Neuronal stem cell (in vitro differentiated cells): ENCODE measurements at regions not wholly inside any gene's neighbourhood (a gene's known extent, or its start where the extent isn't known, plus 50 kb on each side); places are given as distances from the start of the nearest gene placed in this dataset.

Experiments
- DNase-seq: peaks from one replicate; pipeline ENCODE4 v3.0.0-alpha.2; 2013; ENCODE audit warnings: low spot score
- H2AFZ ChIP-seq: one replicate; pipeline ENCODE4 v1.6.1; 2013; ENCODE audit warnings: mild to moderate bottlenecking, low read length, inconsistent platforms
- H2AK5ac ChIP-seq: 2 replicates; pipeline ENCODE4 v1.6.1; 2013; ENCODE audit warnings: low read depth, mild to moderate bottlenecking, inconsistent platforms, low read length, moderate library complexity, mixed read lengths
- H2BK120ac ChIP-seq: 2 replicates; pipeline ENCODE4 v1.6.1; 2013; ENCODE audit warnings: low read depth, mild to moderate bottlenecking, inconsistent platforms, low read length, moderate library complexity, mixed read lengths
- H2BK12ac ChIP-seq: one replicate; pipeline ENCODE4 v1.6.1; 2013; ENCODE audit warnings: low read length, inconsistent platforms
- H2BK15ac ChIP-seq: 2 replicates; pipeline ENCODE4 v1.6.1; 2013; ENCODE audit warnings: mild to moderate bottlenecking, low read length, inconsistent platforms, mixed read lengths
- H2BK5ac ChIP-seq: one replicate; pipeline ENCODE4 v1.6.1; 2013; ENCODE audit warnings: inconsistent platforms, mild to moderate bottlenecking, low read length, moderate library complexity
- H3K14ac ChIP-seq: one replicate; pipeline ENCODE4 v1.6.1; 2013; ENCODE audit warnings: low read length, inconsistent platforms
- H3K18ac ChIP-seq: 2 replicates; pipeline ENCODE4 v1.6.1; 2013; ENCODE audit warnings: low read length, inconsistent platforms
- H3K23ac ChIP-seq: 2 replicates; pipeline ENCODE4 v1.6.1; 2013; ENCODE audit warnings: low read depth, mild to moderate bottlenecking, mixed read lengths, low read length, inconsistent platforms; ENCODE audit not compliant: poor library complexity
- H3K27ac ChIP-seq: replicated peaks from 3 replicates; pipeline ENCODE4 v1.5.1; 2013; ENCODE audit warnings: low read length, inconsistent platforms
- H3K27me3 ChIP-seq, 3 experiments: 2 replicates each; pipeline ENCODE4 v1.6.1; 2013; ENCODE audit warnings: low read length in 3 of 3, mild to moderate bottlenecking in 2 of 3, inconsistent platforms in 1 of 3, low read depth in 1 of 3, mixed read lengths in 1 of 3, moderate library complexity in 1 of 3; ENCODE audit not compliant: control insufficient read depth in 3 of 3, insufficient read depth in 3 of 3
- H3K36me3 ChIP-seq, 2 donors: replicated peaks in 1 of 2; 2 replicates each; pipeline ENCODE4 v1.6.1; 2013; ENCODE audit warnings: low read length in 2 of 2; ENCODE audit not compliant: control insufficient read depth in 2 of 2, insufficient read depth in 2 of 2
- H3K4ac ChIP-seq: 2 replicates; pipeline ENCODE4 v1.6.1; 2013; ENCODE audit warnings: inconsistent platforms, mild to moderate bottlenecking, low read length, moderate library complexity
- H3K4me1 ChIP-seq, 2 donors: 1 replicate in 1 of 2; 2 replicates in 1 of 2; pipeline ENCODE4 v1.6.1; 2013; ENCODE audit warnings: low read length in 2 of 2, low read depth in 1 of 2; ENCODE audit not compliant: control insufficient read depth in 2 of 2, insufficient read depth in 1 of 2
- H3K4me2 ChIP-seq: one replicate; pipeline ENCODE4 v1.6.1; 2013; ENCODE audit warnings: mild to moderate bottlenecking, low read length, inconsistent platforms; ENCODE audit not compliant: insufficient read depth, poor library complexity, severe bottlenecking
- H3K4me3 ChIP-seq, 2 donors: 2 replicates each; pipeline ENCODE4 v1.5.1; 2013; ENCODE audit warnings: low read length in 2 of 2, mild to moderate bottlenecking in 2 of 2, inconsistent platforms in 1 of 2, moderate library complexity in 1 of 2
- H3K79me1 ChIP-seq: one replicate; pipeline ENCODE4 v1.6.1; 2013; ENCODE audit warnings: low read depth, mild to moderate bottlenecking, inconsistent platforms, low read length, moderate library complexity
- H3K9ac ChIP-seq: one replicate; pipeline ENCODE4 v1.6.1; 2013; ENCODE audit warnings: mild to moderate bottlenecking, low read depth, low read length, inconsistent platforms; ENCODE audit not compliant: poor library complexity
- H3K9me3 ChIP-seq, 2 donors: replicated peaks in 1 of 2; 2 replicates each; pipeline versions ENCODE3 to v1.6.1; 2013; ENCODE audit warnings: low read length in 2 of 2, mild to moderate bottlenecking in 2 of 2, inconsistent platforms in 1 of 2, low read depth in 1 of 2, mixed read lengths in 1 of 2, moderate library complexity in 1 of 2; ENCODE audit not compliant: control insufficient read depth in 2 of 2, insufficient read depth in 1 of 2
- H4K8ac ChIP-seq: one replicate; pipeline ENCODE4 v1.6.1; 2013; ENCODE audit warnings: low read depth, mild to moderate bottlenecking, inconsistent platforms, low read length, moderate library complexity
- H4K91ac ChIP-seq: one replicate; pipeline ENCODE4 v1.6.1; 2013; ENCODE audit warnings: low read length, low read depth, mild to moderate bottlenecking, inconsistent platforms; ENCODE audit not compliant: poor library complexity
- WGBS, 2 donors: extraction: QIAGEN DNeasy Blood & Tissue Kit; methylation state at CpG; one replicate each; pipeline ENCODE4 v1.1.7; 2013; ENCODE audit warnings: missing lambda C conversion rate in 2 of 2, mixed read lengths in 1 of 2; ENCODE audit not compliant: insufficient read length in 2 of 2, insufficient replicate concordance in 1 of 2; ENCODE audit errors: extremely low coverage in 2 of 2; 5-methylcytosine and 5-hydroxymethylcytosine counted together

- no CpG with 5 or more reads among the region's 3 CpGs for WGBS, 2 donors
- Histone ChIP-seq H3K18ac (no peak overlapping the region), H3K4me3 (no peak overlapping the region), H2AFZ (no peak overlapping the region), H2BK5ac (no peak overlapping the region), H2BK15ac (no peak overlapping the region), H3K9me3 (no peaks in the 10 kb centered on the region), H3K36me3 (no peaks in the 10 kb centered on the region), H3K23ac (no peak overlapping the region), H2BK12ac (no peak overlapping the region), H3K27me3 (no peaks in the 10 kb centered on the region), H3K9ac (no peak overlapping the region), H4K91ac (no peak overlapping the region), H3K4me1 (no peaks in the 10 kb centered on the region), H2AK5ac (no peak overlapping the region), H2BK120ac (no peak overlapping the region), H4K8ac (no peak overlapping the region), H3K14ac (no peak overlapping the region), H3K4ac (no peak overlapping the region), H3K4me2 (no peak overlapping the region), H3K27ac (no peak overlapping the region), H3K79me1 (no peaks in the 10 kb centered on the region)
- DNase-seq, result no peak
Observed at GRCh38 chr9:75532233-75533050, 358.0 kb upstream of the PCSK5 start.

- Histone ChIP-seq H2AK5ac (no peak overlapping the region), H3K27me3 (no peaks in the 10 kb centered on the region), H3K27ac (no peak overlapping the region), H2BK5ac (no peak overlapping the region), H4K91ac (no peak overlapping the region), H4K8ac (no peak overlapping the region), H3K18ac (no peak overlapping the region), H3K79me1 (no peaks in the 10 kb centered on the region), H2BK12ac (no peak overlapping the region), H3K9me3 (no peaks in the 10 kb centered on the region), H3K9ac (no peak overlapping the region), H3K14ac (no peak overlapping the region), H3K4ac (no peak overlapping the region), H2AFZ (no peak overlapping the region), H3K36me3 (no peaks in the 10 kb centered on the region), H3K4me1 (no peaks in the 10 kb centered on the region), H3K23ac (no peak overlapping the region), H3K4me2 (no peak overlapping the region), H2BK120ac (no peak overlapping the region), H2BK15ac (no peak overlapping the region), H3K4me3 (no peak overlapping the region)
- no peak for DNase-seq
- no CpG with 5 or more reads among the region's 1 CpG for WGBS, 2 donors
Observed at GRCh38 chr9:75539523-75539922, 350.9 kb upstream of the PCSK5 start.

GRCh38 chr9:75540185-75540584, 350.3 kb upstream of the PCSK5 start:
- no peak overlapping the region for H3K27ac ChIP-seq
- no peaks in the 10 kb centered on the region for H3K4me1 ChIP-seq
- no peak overlapping the region for H2BK120ac ChIP-seq
- no peaks in the 10 kb centered on the region for H3K79me1 ChIP-seq
- H3K9ac ChIP-seq, result no peak overlapping the region
- H3K14ac ChIP-seq, result no peak overlapping the region
- H3K36me3 ChIP-seq, result no peaks in the 10 kb centered on the region
- no peaks in the 10 kb centered on the region for H3K27me3 ChIP-seq
- no peak overlapping the region for H3K4me3 ChIP-seq
- H4K91ac ChIP-seq, result no peak overlapping the region
- no peak overlapping the region for H3K4me2 ChIP-seq
- no peak overlapping the region for H3K18ac ChIP-seq
- no peaks in the 10 kb centered on the region for H3K9me3 ChIP-seq
- H3K4ac ChIP-seq, result no peak overlapping the region
- H2AFZ ChIP-seq, result no peak overlapping the region
- no peak overlapping the region for H4K8ac ChIP-seq
- no peak overlapping the region for H2BK5ac ChIP-seq
- no peak overlapping the region for H3K23ac ChIP-seq
- DNase-seq, result no peak
- no peak overlapping the region for H2AK5ac ChIP-seq
- no peak overlapping the region for H2BK12ac ChIP-seq
- no CpG with 5 or more reads among the region's 1 CpG for WGBS, 2 donors
- H2BK15ac ChIP-seq, result no peak overlapping the region

- Histone ChIP-seq H3K4me2 (no peak overlapping the region), H3K23ac (no peak overlapping the region), H3K4me3 (no peak overlapping the region), H2AFZ (no peak overlapping the region), H3K18ac (no peak overlapping the region), H3K27ac (no peak overlapping the region), H2BK12ac (no peak overlapping the region), H3K79me1 (no peaks in the 10 kb centered on the region), H3K9ac (no peak overlapping the region), H2BK15ac (no peak overlapping the region), H3K14ac (no peak overlapping the region), H2AK5ac (no peak overlapping the region), H3K36me3 (no peaks in the 10 kb centered on the region), H3K9me3 (no peaks in the 10 kb centered on the region), H4K91ac (no peak overlapping the region), H3K4me1 (no peaks in the 10 kb centered on the region), H3K27me3 (no peaks in the 10 kb centered on the region), H4K8ac (no peak overlapping the region), H2BK120ac (no peak overlapping the region), H3K4ac (no peak overlapping the region), H2BK5ac (no peak overlapping the region)
- WGBS, 2 donors, result no CpG with 5 or more reads among the region's 1 CpG
- no peak for DNase-seq
Observed at GRCh38 chr9:75541734-75542133, 348.7 kb upstream of the PCSK5 start.
